ENCODE measurements at regions not wholly inside any gene's neighbourhood (a gene's known extent, or its start where the extent isn't known, plus 50 kb on each side); places are given as distances from the start of the nearest gene placed in this dataset.

GRCh38 chr4:19780871-19781270 lies 470.8 kb upstream of the SLIT2 start:
- Histone ChIP-seq H3K9me3 (no peaks in the 10 kb centered on the region), H3K4me3 (no peak overlapping the region), H3K4me1 (no peaks in the 10 kb centered on the region), H3K27me3 (no peaks in the 10 kb centered on the region), H3K27ac (no peak overlapping the region), H3K36me3 (ENCODE audit: low read depth, missing control alignments) (no peaks in the 10 kb centered on the region)
- WGBS, 2 donors = 84 to 93% methylated on average over 3 of the region's 3 CpGs
- DNase-seq = no peak
- intact Hi-C loops (cut with DNase I; ENCODE audit: low total_unique reads) = no loop called here
- TF ChIP-seq CTCF (IDR thresholded peaks at IDR 0.05) (no peak), POLR2A (IDR thresholded peaks at IDR 0.05) (no peak)

- Histone ChIP-seq H3K27me3 (no peaks in the 10 kb centered on the region), H3K4me3 (no peak overlapping the region), H3K4me1 (no peaks in the 10 kb centered on the region), H3K27ac (no peak overlapping the region), H3K9me3 (no peaks in the 10 kb centered on the region), H3K36me3 (ENCODE audit: low read depth, missing control alignments) (no peaks in the 10 kb centered on the region)
- TF ChIP-seq POLR2A (IDR thresholded peaks at IDR 0.05) (no peak), CTCF (IDR thresholded peaks at IDR 0.05) (no peak)
- intact Hi-C loops (cut with DNase I; ENCODE audit: low total_unique reads) = no loop called here
- no peak for DNase-seq
Observed at GRCh38 chr4:19776929-19777328, 474.8 kb upstream of the SLIT2 start.

- WGBS, 2 donors = 40 to 51% methylated on average over 10 of the region's 10 CpGs
- H3K27ac ChIP-seq = no peak overlapping the region
- H3K9me3 ChIP-seq = no peaks in the 10 kb centered on the region
- intact Hi-C loops (cut with DNase I; ENCODE audit: low total_unique reads) = no loop called here
- H3K36me3 ChIP-seq (ENCODE audit: low read depth, missing control alignments) = no peaks in the 10 kb centered on the region
- no peaks in the 10 kb centered on the region for H3K4me1 ChIP-seq
- H3K4me3 ChIP-seq = no peak overlapping the region
- no peak for DNase-seq
- H3K27me3 ChIP-seq = no peaks in the 10 kb centered on the region
- TF ChIP-seq CTCF (IDR thresholded peaks at IDR 0.05) = no peak
- no peak for TF ChIP-seq POLR2A (IDR thresholded peaks at IDR 0.05)
Observed at GRCh38 chr4:19776021-19776459, 475.7 kb upstream of the SLIT2 start.

GRCh38 chr4:19774690-19775256 lies 476.9 kb upstream of the SLIT2 start:
- no peak for DNase-seq
- H3K4me3 ChIP-seq = no peak overlapping the region
- 87 to 96% methylated on average over 2 of the region's 2 CpGs for WGBS, 2 donors
- no peaks in the 10 kb centered on the region for H3K9me3 ChIP-seq
- H3K27me3 ChIP-seq = no peaks in the 10 kb centered on the region
- TF ChIP-seq POLR2A (IDR thresholded peaks at IDR 0.05) = no peak
- no peaks in the 10 kb centered on the region for H3K36me3 ChIP-seq (ENCODE audit: low read depth, missing control alignments)
- H3K4me1 ChIP-seq = no peaks in the 10 kb centered on the region
- no peak overlapping the region for H3K27ac ChIP-seq
- intact Hi-C loops (cut with DNase I; ENCODE audit: low total_unique reads) = no loop called here

- Histone ChIP-seq H3K36me3 (ENCODE audit: low read depth, missing control alignments) (no peaks in the 10 kb centered on the region), H3K27me3 (no peaks in the 10 kb centered on the region), H3K9me3 (no peaks in the 10 kb centered on the region), H3K27ac (no peak overlapping the region), H3K4me1 (no peaks in the 10 kb centered on the region), H3K4me3 (no peak overlapping the region)
- DNase-seq = no peak
- intact Hi-C loops (cut with DNase I; ENCODE audit: low total_unique reads) = no loop called here
- WGBS, 2 donors = 81 to 82% methylated on average over 1 of the region's 1 CpG
- no peak for TF ChIP-seq CTCF (IDR thresholded peaks at IDR 0.05)
- TF ChIP-seq POLR2A (IDR thresholded peaks at IDR 0.05) = no peak
Observed at GRCh38 chr4:19772581-19772980, 479.1 kb upstream of the SLIT2 start.

All from testis (tissue), 2 donors.